HG03025 (cell line): ENCODE measurements at regions not wholly inside any gene's neighbourhood (a gene's known extent, or its start where the extent isn't known, plus 50 kb on each side); places are given as distances from the start of the nearest gene placed in this dataset.
"Not testable (repeated sequence)": the region's sequence is repeated elsewhere in the genome, so short reads cannot be mapped to it uniquely, and the experiment has no call there.

Experiments used
- ATAC-seq: cut with Tn5 transposase; IDR thresholded peaks from one replicate; pipeline ENCODE4 v1.9.1; 2021; ENCODE audit warnings: mild to moderate bottlenecking, moderate library complexity; ENCODE audit not compliant: unreplicated experiment, low FRiP score

GRCh38 chr13:40363653-40364052 lies 302.8 kb downstream of the FOXO1 start:
- ATAC-seq, result no peak

DNA sequence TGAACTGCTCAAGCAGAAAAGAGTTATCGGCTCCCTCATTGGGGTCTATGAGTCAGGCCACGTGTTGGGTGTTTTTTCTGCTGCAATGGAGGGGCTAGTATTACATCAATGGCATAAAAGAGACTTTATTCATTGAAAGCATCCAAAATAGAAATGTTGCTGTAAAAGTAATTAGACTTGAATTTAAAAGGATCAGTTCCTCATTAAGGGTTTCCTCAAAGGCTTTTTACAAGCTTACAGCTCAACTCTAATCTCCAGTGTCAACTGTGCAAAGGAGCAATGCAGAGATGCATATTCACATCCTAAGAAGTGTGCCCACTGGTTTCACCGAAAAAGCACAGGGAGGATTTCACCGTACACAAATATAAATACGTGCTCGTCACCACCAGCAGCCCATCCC lies 300.3 kb downstream of the FOXO1 start:
- ATAC-seq, result no peak

- ATAC-seq, result no peak
These were observed 298.1 kb downstream of the FOXO1 start for GRCh38 chr13:40368127-40368891.

GRCh38 chr13:40370661-40371060 lies 295.8 kb downstream of the FOXO1 start:
- no peak for ATAC-seq

- ATAC-seq, result no peak
These were observed 294.8 kb downstream of the FOXO1 start for GRCh38 chr13:40371531-40372125.

- not testable (repeated sequence) for ATAC-seq
These were observed 292.8 kb downstream of the FOXO1 start for GRCh38 chr13:40373608-40374007.

DNA sequence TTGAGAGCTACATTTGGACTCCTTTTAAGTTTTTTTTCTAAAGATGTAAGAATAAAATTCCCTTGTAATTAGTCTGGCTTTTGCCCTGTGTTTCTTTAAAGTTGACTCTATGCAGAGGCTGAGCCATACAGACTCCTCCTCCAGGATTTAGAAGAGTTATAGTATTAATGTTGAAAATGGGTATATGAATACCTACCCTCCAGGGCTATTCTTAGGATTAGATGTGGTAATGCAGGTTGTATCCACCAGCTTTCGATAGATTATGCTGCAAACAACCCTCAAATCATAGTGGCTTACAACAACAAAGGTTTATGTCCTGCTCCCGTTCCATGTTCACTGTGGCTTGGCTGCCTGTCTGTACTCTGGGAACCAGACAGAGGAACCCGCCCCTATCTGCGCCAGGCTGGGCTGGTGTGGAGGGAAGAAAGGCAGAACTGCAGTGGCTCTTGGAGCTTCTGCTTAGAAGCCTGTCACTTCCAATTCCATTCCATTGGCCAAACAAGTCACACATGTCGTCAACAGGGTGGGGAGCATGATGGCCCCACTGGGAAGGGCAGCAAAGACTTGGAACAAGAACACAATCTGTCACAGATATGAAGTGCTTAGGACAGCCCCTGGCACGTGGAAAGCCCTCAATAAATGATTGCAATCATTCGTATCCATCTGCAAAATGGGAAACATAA lies 290.8 kb downstream of the FOXO1 start:
- ATAC-seq, result no peak

- no peak for ATAC-seq
These were observed 290.1 kb downstream of the FOXO1 start for GRCh38 chr13:40376296-40376849.

DNA sequence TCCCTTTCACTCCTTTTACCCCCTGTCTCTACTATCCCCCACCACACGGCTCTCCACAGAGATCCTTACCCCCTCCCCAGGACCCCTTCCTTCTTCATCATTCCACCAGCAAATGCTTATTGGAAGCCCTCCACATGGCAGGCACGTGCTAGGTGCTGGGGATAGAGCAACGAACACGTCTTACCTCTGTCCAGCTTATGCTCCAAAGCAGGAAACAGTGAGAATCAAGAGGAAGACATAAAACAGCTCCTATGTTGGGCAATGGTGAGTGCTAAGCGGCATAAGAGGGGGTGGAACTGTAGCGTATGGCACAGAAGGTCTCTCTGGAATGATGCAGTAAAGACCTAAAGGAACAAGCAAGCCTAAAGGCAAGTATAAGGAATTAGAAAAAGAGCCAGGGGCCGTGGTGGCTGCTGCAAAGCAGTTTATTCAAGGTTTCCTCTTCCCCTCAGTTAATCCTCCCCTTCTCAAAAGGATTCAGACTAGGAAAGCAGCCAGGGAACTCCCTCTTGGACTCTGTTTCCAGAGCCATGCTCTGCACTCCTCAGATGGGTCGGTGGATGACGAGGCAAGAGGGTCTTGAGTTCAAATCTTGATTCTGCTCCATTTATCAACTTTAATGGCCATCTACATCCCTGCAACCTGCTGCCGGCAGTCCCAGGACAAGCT lies 289.4 kb downstream of the FOXO1 start:
- no peak for ATAC-seq

GRCh38 chr13:40377783-40378182 lies 288.7 kb downstream of the FOXO1 start:
- no peak for ATAC-seq

GRCh38 chr13:40379196-40379595 lies 287.2 kb downstream of the FOXO1 start:
- ATAC-seq, result no peak

DNA sequence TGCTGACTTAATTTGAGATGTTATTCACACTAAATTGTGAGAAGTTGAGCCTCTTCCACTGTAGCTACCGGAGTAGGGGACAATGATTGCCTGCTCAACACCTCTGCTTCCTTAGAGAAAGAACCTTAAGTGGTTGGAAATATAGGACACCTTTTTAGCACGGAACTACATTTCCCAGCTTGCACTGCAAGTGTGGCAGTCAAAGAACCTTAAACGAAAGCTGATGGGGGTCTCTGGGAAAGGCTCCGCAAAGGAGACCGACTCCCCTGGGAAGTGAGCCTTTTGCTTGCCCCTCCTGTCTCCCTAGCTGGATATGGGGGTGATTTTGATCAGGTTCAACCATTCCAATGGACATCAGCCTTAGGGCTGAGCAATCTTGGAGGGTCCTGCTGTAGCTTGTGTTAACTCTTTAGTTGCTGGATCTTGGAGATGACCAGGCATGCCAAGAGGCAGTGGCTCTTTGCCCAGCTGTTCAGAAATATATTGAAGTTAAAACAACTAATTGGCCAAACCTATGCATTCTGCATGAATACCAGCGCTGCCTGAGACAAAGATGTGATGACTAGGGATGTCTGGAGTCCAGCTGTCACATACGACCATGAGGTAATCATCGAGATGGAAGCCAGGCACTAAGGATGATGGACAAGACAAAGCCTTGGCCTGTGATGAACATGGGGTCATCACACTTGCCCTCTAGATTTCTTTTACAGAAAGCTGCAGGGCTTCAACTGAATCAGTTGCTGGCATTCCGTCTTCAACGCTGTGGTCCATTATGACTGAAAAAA lies 286.5 kb downstream of the FOXO1 start:
- ATAC-seq, result no peak

DNA sequence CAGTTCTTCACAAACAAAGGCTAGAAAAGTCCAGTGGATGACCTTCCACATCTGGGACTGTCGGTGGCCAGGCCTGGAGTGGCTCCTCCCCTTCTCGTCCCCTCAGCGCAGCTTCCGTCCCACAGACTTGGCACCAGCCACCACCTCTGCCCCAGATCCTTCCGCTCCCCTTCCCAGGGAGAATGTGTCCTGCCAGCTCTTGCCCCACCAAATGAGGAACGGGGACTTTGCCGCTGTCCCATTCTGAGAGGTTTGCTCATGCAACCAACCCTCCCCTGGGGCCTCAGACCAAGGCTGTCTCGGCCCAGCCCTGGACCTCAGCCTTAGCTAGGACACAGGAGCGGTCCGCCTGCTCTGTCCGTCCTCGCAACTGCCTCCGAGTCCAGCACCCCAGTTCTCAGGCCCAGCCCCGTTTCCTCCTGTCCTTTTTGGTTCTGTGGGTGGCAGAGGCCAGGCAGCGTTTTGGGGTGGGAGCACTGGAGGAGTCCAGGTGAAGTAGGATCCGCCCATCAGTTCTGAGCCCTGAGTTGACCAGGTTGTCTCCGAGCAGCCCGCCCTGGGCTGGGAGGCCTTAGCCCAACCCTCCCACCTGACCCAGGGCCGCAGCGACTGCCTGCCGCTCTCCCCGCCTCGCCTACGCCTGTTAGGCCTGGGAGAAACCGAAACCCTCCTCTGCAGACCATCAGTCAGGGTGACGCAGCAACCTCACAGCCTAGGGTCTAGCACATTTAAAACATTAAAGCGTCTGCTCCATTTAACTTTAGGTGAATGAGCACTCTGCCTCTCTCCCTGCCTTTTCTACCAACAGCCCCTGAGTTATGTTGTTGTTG lies 284.3 kb downstream of the FOXO1 start:
- ATAC-seq, result no peak

GRCh38 chr13:40383132-40383531 lies 283.3 kb downstream of the FOXO1 start:
- no peak for ATAC-seq

- no peak for ATAC-seq
These were observed 282.6 kb downstream of the FOXO1 start for GRCh38 chr13:40383885-40384284.

- ATAC-seq, result no peak
These were observed 281.2 kb downstream of the FOXO1 start for GRCh38 chr13:40384976-40385857.

DNA sequence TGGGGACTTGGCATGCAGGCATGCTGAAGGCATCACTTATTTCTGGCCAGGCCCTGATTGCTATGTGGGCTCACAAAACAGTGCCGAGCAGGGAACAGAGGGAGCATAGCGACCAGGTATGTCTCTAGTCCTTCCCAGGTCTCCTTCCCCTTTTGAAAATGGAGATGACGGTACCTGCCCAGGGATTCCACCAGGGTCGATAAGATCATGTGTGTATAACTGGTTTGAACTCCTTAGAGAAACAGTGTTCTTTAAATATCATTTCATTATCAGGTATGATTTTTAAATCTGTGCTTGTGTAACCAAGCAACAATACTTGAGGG lies 280.6 kb downstream of the FOXO1 start:
- no peak for ATAC-seq

DNA sequence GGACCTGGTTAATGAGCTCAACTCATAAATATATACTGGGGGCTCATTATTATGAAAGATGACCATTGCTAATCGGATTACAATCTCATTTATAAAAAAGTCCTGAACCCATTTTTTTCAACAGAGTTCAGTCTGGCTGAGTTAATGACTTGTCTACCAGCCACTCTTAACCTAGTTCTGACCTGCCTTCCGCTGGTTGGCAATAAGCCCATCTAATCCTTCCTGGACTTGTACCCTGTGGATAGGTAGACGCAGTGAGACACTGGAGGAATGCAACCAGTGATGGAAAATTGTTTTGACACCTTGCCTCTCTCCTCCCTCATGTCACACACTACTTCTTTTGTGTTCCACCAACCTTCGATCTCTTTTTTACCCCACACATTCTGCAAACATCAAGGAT lies 279.9 kb downstream of the FOXO1 start:
- ATAC-seq, result no peak
